ENCODE measurements at regions not wholly inside any gene's neighbourhood (a gene's known extent, or its start where the extent isn't known, plus 50 kb on each side); places are given as distances from the start of the nearest gene placed in this dataset.

DNA sequence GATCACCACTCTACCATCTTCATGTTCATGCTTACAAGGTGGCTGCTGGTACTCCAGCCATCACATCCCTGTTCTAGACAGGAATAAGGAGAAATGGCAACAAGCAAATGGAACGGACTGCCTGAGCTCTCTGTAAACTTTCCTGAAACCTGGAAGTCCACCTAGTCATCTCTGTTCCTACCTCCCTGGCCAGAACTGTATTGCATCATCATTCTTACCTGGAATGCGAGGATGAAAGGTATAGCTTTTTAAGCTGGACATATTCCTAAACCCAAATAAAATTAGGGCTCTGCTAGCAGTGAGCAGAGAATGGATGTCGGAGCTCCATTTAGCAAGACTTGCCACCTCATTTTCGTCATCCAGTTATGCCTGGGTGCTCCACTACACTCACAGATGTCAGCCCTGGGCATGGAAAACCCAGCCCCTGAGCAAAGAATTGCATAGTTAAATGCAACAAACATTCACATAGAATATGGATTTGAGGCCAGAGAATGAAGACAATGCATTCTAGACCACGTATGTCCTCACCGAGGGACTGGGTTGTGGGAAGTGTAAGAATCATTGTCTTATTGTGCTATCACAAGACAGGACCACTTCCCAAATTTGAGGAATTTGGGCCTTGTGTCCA, 214.3 kb upstream of the CDYL start:
- Histone ChIP-seq H3K4me2 (ENCODE audit: insufficient read depth, low read length, poor library complexity, severe bottlenecking) (no peak overlapping the region), H3K23ac (ENCODE audit: low read depth, low read length, poor library complexity) (no peak overlapping the region), H4K91ac (ENCODE audit: low read depth, low read length, poor library complexity) (no peak overlapping the region), H3K27ac (replicated peaks; ENCODE audit: low read length) (no peak overlapping the region), H2AFZ (ENCODE audit: low read length) (no peak overlapping the region), H3K4me1 (ENCODE audit: control insufficient read depth in 2 of 2, insufficient read depth in 1 of 2, low read depth in 1 of 2, low read length in 2 of 2) (peaks cover 0 to 2% of the 10 kb centered on the region in 2 donors), H3K9ac (ENCODE audit: low read depth, low read length, poor library complexity) (no peak overlapping the region), H3K4ac (ENCODE audit: low read length) (no peak overlapping the region), H2BK15ac (ENCODE audit: low read length) (no peak overlapping the region), H2BK5ac (ENCODE audit: low read length) (no peak overlapping the region), H3K18ac (ENCODE audit: low read length) (no peak overlapping the region), H3K36me3 (replicated peaks in 1 of 2; ENCODE audit: control insufficient read depth in 2 of 2, insufficient read depth in 2 of 2, low read length in 2 of 2) (no peaks in the 10 kb centered on the region), H3K79me1 (ENCODE audit: low read depth, low read length) (no peaks in the 10 kb centered on the region), H4K8ac (ENCODE audit: low read depth, low read length) (no peak overlapping the region), H2AK5ac (ENCODE audit: low read depth, low read length) (no peak overlapping the region), H3K4me3 (ENCODE audit: low read length in 2 of 2) (peak overlapping the region in 1 of 2 donors; percentile 51), H2BK120ac (ENCODE audit: low read depth, low read length) (no peak overlapping the region), H3K27me3 (ENCODE audit: control insufficient read depth in 3 of 3, insufficient read depth in 3 of 3, low read depth in 1 of 3, low read length in 3 of 3) (no peaks in the 10 kb centered on the region), H2BK12ac (ENCODE audit: low read length) (no peak overlapping the region), H3K9me3 (replicated peaks in 1 of 2; ENCODE audit: control insufficient read depth in 2 of 2, insufficient read depth in 1 of 2, low read depth in 1 of 2, low read length in 2 of 2) (peaks cover 0 to 2% of the 10 kb centered on the region in 2 donors), H3K14ac (ENCODE audit: low read length) (no peak overlapping the region)
- DNase-seq (ENCODE audit: low spot score) = no peak
- no CpG with 5 or more reads among the region's 6 CpGs for WGBS, 2 donors (ENCODE audit: extremely low coverage in 2 of 2, insufficient read length in 2 of 2, insufficient replicate concordance in 1 of 2)

DNA sequence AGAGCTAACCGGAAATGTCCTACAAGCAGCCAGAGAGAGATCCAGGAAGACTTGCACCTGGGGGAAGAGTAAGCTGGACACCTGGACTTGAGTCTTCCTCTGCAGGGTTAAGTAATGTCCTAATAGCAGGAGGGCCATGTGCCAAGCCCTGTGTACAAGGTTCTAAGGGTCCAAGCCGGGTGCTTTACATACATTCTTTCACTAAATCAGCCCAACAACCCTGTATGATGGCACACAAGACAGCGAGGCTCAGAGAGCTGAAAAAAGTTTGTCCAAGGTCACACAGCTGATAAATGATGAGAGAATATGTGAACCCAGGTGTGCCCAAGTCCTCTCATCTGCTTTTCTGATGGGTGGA, 215.1 kb upstream of the CDYL start:
- Histone ChIP-seq H2AK5ac (ENCODE audit: low read depth, low read length) (no peak overlapping the region), H3K36me3 (replicated peaks in 1 of 2; ENCODE audit: control insufficient read depth in 2 of 2, insufficient read depth in 2 of 2, low read length in 2 of 2) (no peaks in the 10 kb centered on the region), H3K27ac (replicated peaks; ENCODE audit: low read length) (no peak overlapping the region), H3K4me2 (ENCODE audit: insufficient read depth, low read length, poor library complexity, severe bottlenecking) (no peak overlapping the region), H2BK120ac (ENCODE audit: low read depth, low read length) (no peak overlapping the region), H3K4me1 (ENCODE audit: control insufficient read depth in 2 of 2, insufficient read depth in 1 of 2, low read depth in 1 of 2, low read length in 2 of 2) (peaks cover 0 to 2% of the 10 kb centered on the region in 2 donors), H3K14ac (ENCODE audit: low read length) (no peak overlapping the region), H2AFZ (ENCODE audit: low read length) (no peak overlapping the region), H2BK12ac (ENCODE audit: low read length) (no peak overlapping the region), H2BK15ac (ENCODE audit: low read length) (no peak overlapping the region), H2BK5ac (ENCODE audit: low read length) (no peak overlapping the region), H3K4ac (ENCODE audit: low read length) (no peak overlapping the region), H3K18ac (ENCODE audit: low read length) (no peak overlapping the region), H3K23ac (ENCODE audit: low read depth, low read length, poor library complexity) (no peak overlapping the region), H3K4me3 (ENCODE audit: low read length in 2 of 2) (no peak overlapping the region), H3K9me3 (replicated peaks in 1 of 2; ENCODE audit: control insufficient read depth in 2 of 2, insufficient read depth in 1 of 2, low read depth in 1 of 2, low read length in 2 of 2) (peaks cover 0 to 2% of the 10 kb centered on the region in 2 donors), H4K8ac (ENCODE audit: low read depth, low read length) (no peak overlapping the region), H3K27me3 (ENCODE audit: control insufficient read depth in 3 of 3, insufficient read depth in 3 of 3, low read depth in 1 of 3, low read length in 3 of 3) (no peaks in the 10 kb centered on the region), H3K9ac (ENCODE audit: low read depth, low read length, poor library complexity) (no peak overlapping the region), H4K91ac (ENCODE audit: low read depth, low read length, poor library complexity) (no peak overlapping the region), H3K79me1 (ENCODE audit: low read depth, low read length) (no peaks in the 10 kb centered on the region)
- no CpG with 5 or more reads among the region's 3 CpGs for WGBS, 2 donors (ENCODE audit: extremely low coverage in 2 of 2, insufficient read length in 2 of 2, insufficient replicate concordance in 1 of 2)
- DNase-seq (ENCODE audit: low spot score) = no peak

DNA sequence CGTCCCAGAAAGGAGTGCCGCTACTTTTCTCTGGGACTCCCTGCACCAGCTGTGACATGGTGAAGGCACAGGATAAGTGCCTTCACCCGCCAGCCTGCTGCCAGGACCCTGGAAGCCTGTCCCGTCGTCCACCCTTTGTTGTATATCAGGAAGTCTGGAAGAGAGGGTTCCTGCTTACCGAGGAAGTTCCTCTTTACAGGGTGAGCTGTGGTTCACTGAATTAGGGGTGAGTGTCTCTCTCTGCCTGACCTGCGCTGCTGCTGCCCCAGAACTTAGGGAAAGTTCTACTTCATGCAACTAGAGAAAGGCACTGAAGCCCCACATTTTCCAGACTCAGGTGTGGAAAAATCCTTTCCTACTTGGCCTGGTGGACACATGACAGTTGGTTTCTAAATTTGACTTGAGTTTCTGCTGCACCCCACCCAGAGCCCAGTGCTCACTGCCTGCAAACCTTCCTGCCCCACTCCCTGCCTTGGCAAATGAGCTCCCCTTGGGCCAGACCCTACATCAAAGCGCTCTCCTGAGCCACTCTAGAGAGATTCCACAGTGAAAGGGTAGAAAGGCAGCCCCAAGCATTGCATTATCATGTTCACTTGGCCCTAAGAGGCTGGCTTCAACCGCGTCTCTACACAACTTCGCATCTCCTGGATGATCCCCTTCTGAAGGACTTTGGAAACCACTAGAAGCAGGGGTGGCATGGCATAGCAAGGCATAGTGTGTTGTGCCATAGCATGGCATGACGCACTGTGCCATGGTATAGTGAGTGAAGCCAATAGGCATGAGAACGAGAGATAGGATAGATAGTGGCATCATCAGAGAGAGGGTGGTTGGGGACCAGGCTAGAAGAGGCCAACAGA, 215.8 kb upstream of the CDYL start:
- H3K79me1 ChIP-seq (ENCODE audit: low read depth, low read length) = no peaks in the 10 kb centered on the region
- no peak overlapping the region for H2BK120ac ChIP-seq (ENCODE audit: low read depth, low read length)
- no peak overlapping the region for H3K14ac ChIP-seq (ENCODE audit: low read length)
- H4K8ac ChIP-seq (ENCODE audit: low read depth, low read length) = no peak overlapping the region
- no CpG with 5 or more reads among the region's 13 CpGs for WGBS, 2 donors (ENCODE audit: extremely low coverage in 2 of 2, insufficient read length in 2 of 2, insufficient replicate concordance in 1 of 2)
- peaks cover 0 to 2% of the 10 kb centered on the region in 2 donors for H3K9me3 ChIP-seq (replicated peaks in 1 of 2; ENCODE audit: control insufficient read depth in 2 of 2, insufficient read depth in 1 of 2, low read depth in 1 of 2, low read length in 2 of 2)
- no peak for DNase-seq (ENCODE audit: low spot score)
- no peak overlapping the region for H4K91ac ChIP-seq (ENCODE audit: low read depth, low read length, poor library complexity)
- H3K27ac ChIP-seq (replicated peaks; ENCODE audit: low read length) = no peak overlapping the region
- no peak overlapping the region for H2AFZ ChIP-seq (ENCODE audit: low read length)
- H3K36me3 ChIP-seq (replicated peaks in 1 of 2; ENCODE audit: control insufficient read depth in 2 of 2, insufficient read depth in 2 of 2, low read length in 2 of 2) = no peaks in the 10 kb centered on the region
- H2BK15ac ChIP-seq (ENCODE audit: low read length) = no peak overlapping the region
- no peaks in the 10 kb centered on the region for H3K27me3 ChIP-seq (ENCODE audit: control insufficient read depth in 3 of 3, insufficient read depth in 3 of 3, low read depth in 1 of 3, low read length in 3 of 3)
- H2BK12ac ChIP-seq (ENCODE audit: low read length) = no peak overlapping the region
- no peak overlapping the region for H3K18ac ChIP-seq (ENCODE audit: low read length)
- peaks cover 0 to 2% of the 10 kb centered on the region in 2 donors for H3K4me1 ChIP-seq (ENCODE audit: control insufficient read depth in 2 of 2, insufficient read depth in 1 of 2, low read depth in 1 of 2, low read length in 2 of 2)
- no peak overlapping the region for H3K4me3 ChIP-seq (ENCODE audit: low read length in 2 of 2)
- H3K4ac ChIP-seq (ENCODE audit: low read length) = no peak overlapping the region
- H3K23ac ChIP-seq (ENCODE audit: low read depth, low read length, poor library complexity) = no peak overlapping the region
- H2AK5ac ChIP-seq (ENCODE audit: low read depth, low read length) = no peak overlapping the region
- H3K9ac ChIP-seq (ENCODE audit: low read depth, low read length, poor library complexity) = no peak overlapping the region
- H3K4me2 ChIP-seq (ENCODE audit: insufficient read depth, low read length, poor library complexity, severe bottlenecking) = no peak overlapping the region
- H2BK5ac ChIP-seq (ENCODE audit: low read length) = no peak overlapping the region

DNA sequence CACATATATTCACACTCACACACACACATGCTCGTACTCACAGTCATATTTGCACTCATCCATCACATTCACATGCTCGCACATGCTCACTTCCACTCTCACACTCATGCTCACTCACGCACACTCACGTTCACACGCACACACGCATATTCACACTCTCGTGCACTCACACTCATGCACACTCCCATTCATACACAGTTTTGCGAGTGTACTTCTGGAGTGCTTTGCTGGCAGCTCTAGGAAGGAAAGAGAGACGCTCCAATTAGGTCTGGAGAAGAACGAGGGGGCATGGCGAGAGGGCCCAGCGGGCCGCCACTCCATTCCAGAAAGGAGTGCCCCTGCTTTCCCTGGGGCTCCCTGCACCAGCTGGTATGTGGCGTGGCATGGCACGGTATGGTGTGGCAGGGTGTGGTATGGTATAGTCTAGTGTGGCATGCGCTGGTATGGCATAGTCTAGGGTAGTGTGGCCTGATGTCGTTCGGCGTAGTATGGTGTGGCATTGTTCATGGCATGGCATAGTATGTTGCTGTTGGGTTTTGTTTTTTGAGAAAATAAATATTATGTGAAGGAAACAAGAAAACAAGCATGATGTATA, 216.8 kb upstream of the CDYL start:
- H2AFZ ChIP-seq (ENCODE audit: low read length) = no peak overlapping the region
- H3K14ac ChIP-seq (ENCODE audit: low read length) = peak overlapping the region; percentile 39
- no peak overlapping the region for H2AK5ac ChIP-seq (ENCODE audit: low read depth, low read length)
- H3K9ac ChIP-seq (ENCODE audit: low read depth, low read length, poor library complexity) = peak overlapping the region; percentile 44
- no peak overlapping the region for H2BK12ac ChIP-seq (ENCODE audit: low read length)
- peak overlapping the region in 1 of 2 donors; percentile 38 for H3K4me3 ChIP-seq (ENCODE audit: low read length in 2 of 2)
- no peaks in the 10 kb centered on the region for H3K79me1 ChIP-seq (ENCODE audit: low read depth, low read length)
- H3K4me2 ChIP-seq (ENCODE audit: insufficient read depth, low read length, poor library complexity, severe bottlenecking) = no peak overlapping the region
- no peak overlapping the region for H3K23ac ChIP-seq (ENCODE audit: low read depth, low read length, poor library complexity)
- H3K18ac ChIP-seq (ENCODE audit: low read length) = no peak overlapping the region
- H3K9me3 ChIP-seq (replicated peaks in 1 of 2; ENCODE audit: control insufficient read depth in 2 of 2, insufficient read depth in 1 of 2, low read depth in 1 of 2, low read length in 2 of 2) = peaks cover 0 to 2% of the 10 kb centered on the region in 2 donors
- no peak overlapping the region for H3K27ac ChIP-seq (replicated peaks; ENCODE audit: low read length)
- no peak overlapping the region for H2BK120ac ChIP-seq (ENCODE audit: low read depth, low read length)
- no peak overlapping the region for H2BK5ac ChIP-seq (ENCODE audit: low read length)
- peaks cover 0 to 2% of the 10 kb centered on the region in 2 donors for H3K4me1 ChIP-seq (ENCODE audit: control insufficient read depth in 2 of 2, insufficient read depth in 1 of 2, low read depth in 1 of 2, low read length in 2 of 2)
- WGBS, 2 donors (ENCODE audit: extremely low coverage in 2 of 2, insufficient read length in 2 of 2, insufficient replicate concordance in 1 of 2) = 100% methylated on average over 2 to 5 of the region's 19 CpGs
- H3K27me3 ChIP-seq (ENCODE audit: control insufficient read depth in 3 of 3, insufficient read depth in 3 of 3, low read depth in 1 of 3, low read length in 3 of 3) = no peaks in the 10 kb centered on the region
- H2BK15ac ChIP-seq (ENCODE audit: low read length) = no peak overlapping the region
- no peak overlapping the region for H4K8ac ChIP-seq (ENCODE audit: low read depth, low read length)
- DNase-seq (ENCODE audit: low spot score) = no peak
- no peak overlapping the region for H3K4ac ChIP-seq (ENCODE audit: low read length)
- H3K36me3 ChIP-seq (replicated peaks in 1 of 2; ENCODE audit: control insufficient read depth in 2 of 2, insufficient read depth in 2 of 2, low read length in 2 of 2) = no peaks in the 10 kb centered on the region
- H4K91ac ChIP-seq (ENCODE audit: low read depth, low read length, poor library complexity) = no peak overlapping the region

Data from neuronal stem cell (in vitro differentiated cells).